HUES6 (cell line): ENCODE measurements at regions not wholly inside any gene's neighbourhood (a gene's known extent, or its start where the extent isn't known, plus 50 kb on each side); places are given as distances from the start of the nearest gene placed in this dataset.

ENCODE experiments used
- H3K27ac ChIP-seq: 2 replicates; pipeline ENCODE4 v1.7.0; 2013; ENCODE audit warnings: low read depth, mild to moderate bottlenecking, low read length, inconsistent platforms
- H3K27me3 ChIP-seq: 2 replicates; pipeline ENCODE4 v1.6.1; 2013; ENCODE audit warnings: low read length; ENCODE audit not compliant: control insufficient read depth, insufficient read depth
- H3K36me3 ChIP-seq: 2 replicates; pipeline ENCODE4 v1.6.1; 2013; ENCODE audit warnings: low read length; ENCODE audit not compliant: control insufficient read depth, insufficient read depth
- H3K4me1 ChIP-seq: 2 replicates; pipeline ENCODE4 v1.6.1; 2013; ENCODE audit warnings: low read length; ENCODE audit not compliant: control insufficient read depth, insufficient read depth
- H3K4me3 ChIP-seq: 2 replicates; pipeline ENCODE4 v1.5.1; 2013; ENCODE audit warnings: low read depth, low read length
- H3K9ac ChIP-seq: one replicate; pipeline ENCODE4 v1.6.1; 2013; ENCODE audit warnings: mild to moderate bottlenecking, low read length
- H3K9me3 ChIP-seq: 2 replicates; pipeline ENCODE4 v1.6.1; 2013; ENCODE audit warnings: low read depth, low read length; ENCODE audit not compliant: control insufficient read depth, insufficient read depth

GRCh38 chr4:186891859-186892486, 168.3 kb upstream of the FAT1 start:
- Histone ChIP-seq H3K4me1 (peaks cover 5% of the 10 kb centered on the region), H3K9me3 (peaks cover 4% of the 10 kb centered on the region; the same call in 1 of the 2 replicates), H3K4me3 (no peak overlapping the region), H3K27ac (no peak overlapping the region), H3K36me3 (no peaks in the 10 kb centered on the region), H3K27me3 (no peaks in the 10 kb centered on the region), H3K9ac (no peak overlapping the region)

GRCh38 chr4:186898367-186898766, 174.7 kb upstream of the FAT1 start:
- Histone ChIP-seq H3K36me3 (no peaks in the 10 kb centered on the region), H3K27me3 (no peaks in the 10 kb centered on the region), H3K4me1 (no peaks in the 10 kb centered on the region)

GRCh38 chr4:186900232-186900900, 176.7 kb upstream of the FAT1 start:
- Histone ChIP-seq H3K4me1 (no peaks in the 10 kb centered on the region), H3K27ac (no peak overlapping the region), H3K27me3 (no peaks in the 10 kb centered on the region), H3K9ac (no peak overlapping the region), H3K9me3 (no peaks in the 10 kb centered on the region), H3K36me3 (no peaks in the 10 kb centered on the region), H3K4me3 (no peak overlapping the region)

More at GRCh38 chr4:186898367-186898766, 174.7 kb upstream of the FAT1 start:
- Histone ChIP-seq H3K27ac (no peak overlapping the region), H3K9me3 (no peaks in the 10 kb centered on the region), H3K9ac (no peak overlapping the region), H3K4me3 (no peak overlapping the region)

- Histone ChIP-seq H3K9me3 (no peaks in the 10 kb centered on the region), H3K9ac (no peak overlapping the region), H3K36me3 (no peaks in the 10 kb centered on the region), H3K4me1 (no peaks in the 10 kb centered on the region), H3K4me3 (no peak overlapping the region), H3K27me3 (no peaks in the 10 kb centered on the region), H3K27ac (no peak overlapping the region)
These were observed 177.3 kb upstream of the FAT1 start for GRCh38 chr4:186900984-186901383.

- Histone ChIP-seq H3K4me1 (no peaks in the 10 kb centered on the region), H3K27ac (no peak overlapping the region), H3K9me3 (no peaks in the 10 kb centered on the region), H3K9ac (no peak overlapping the region), H3K36me3 (no peaks in the 10 kb centered on the region), H3K27me3 (no peaks in the 10 kb centered on the region), H3K4me3 (no peak overlapping the region)
These were observed 178.2 kb upstream of the FAT1 start for GRCh38 chr4:186901850-186902249.

GRCh38 chr4:186902361-186902760, 178.7 kb upstream of the FAT1 start:
- Histone ChIP-seq H3K9me3 (no peaks in the 10 kb centered on the region), H3K27me3 (no peaks in the 10 kb centered on the region), H3K36me3 (no peaks in the 10 kb centered on the region), H3K4me1 (no peaks in the 10 kb centered on the region), H3K4me3 (no peak overlapping the region), H3K9ac (no peak overlapping the region), H3K27ac (no peak overlapping the region)

- H3K27me3 ChIP-seq, result no peaks in the 10 kb centered on the region
- H3K4me1 ChIP-seq, result no peaks in the 10 kb centered on the region
- no peak overlapping the region for H3K27ac ChIP-seq
- no peak overlapping the region for H3K4me3 ChIP-seq
- H3K9ac ChIP-seq, result no peak overlapping the region
- H3K36me3 ChIP-seq, result no peaks in the 10 kb centered on the region
- no peaks in the 10 kb centered on the region for H3K9me3 ChIP-seq
These were observed 180.4 kb upstream of the FAT1 start for GRCh38 chr4:186904101-186904500.

GRCh38 chr4:186906722-186907121, 183.1 kb upstream of the FAT1 start:
- Histone ChIP-seq H3K36me3 (no peaks in the 10 kb centered on the region), H3K27me3 (no peaks in the 10 kb centered on the region), H3K4me3 (no peak overlapping the region), H3K9ac (no peak overlapping the region), H3K9me3 (no peaks in the 10 kb centered on the region), H3K4me1 (no peaks in the 10 kb centered on the region), H3K27ac (no peak overlapping the region)

GRCh38 chr4:186910385-186910784, 186.7 kb upstream of the FAT1 start:
- Histone ChIP-seq H3K27me3 (no peaks in the 10 kb centered on the region), H3K36me3 (no peaks in the 10 kb centered on the region), H3K4me1 (peaks cover 3% of the 10 kb centered on the region), H3K9me3 (no peaks in the 10 kb centered on the region), H3K9ac (no peak overlapping the region), H3K27ac (no peak overlapping the region), H3K4me3 (no peak overlapping the region)

- Histone ChIP-seq H3K27me3 (no peaks in the 10 kb centered on the region), H3K4me1 (peaks cover 3% of the 10 kb centered on the region), H3K4me3 (no peak overlapping the region), H3K9me3 (no peaks in the 10 kb centered on the region), H3K36me3 (no peaks in the 10 kb centered on the region), H3K27ac (no peak overlapping the region), H3K9ac (no peak overlapping the region)
These were observed 188.9 kb upstream of the FAT1 start for GRCh38 chr4:186912606-186913005.

GRCh38 chr4:186915816-186916215, 192.2 kb upstream of the FAT1 start:
- Histone ChIP-seq H3K4me3 (no peak overlapping the region), H3K27me3 (no peaks in the 10 kb centered on the region)

More at GRCh38 chr4:186915816-186916215, 192.2 kb upstream of the FAT1 start:
- H3K4me1 ChIP-seq, result peaks cover 3% of the 10 kb centered on the region
- no peaks in the 10 kb centered on the region for H3K9me3 ChIP-seq
- no peak overlapping the region for H3K9ac ChIP-seq
- no peak overlapping the region for H3K27ac ChIP-seq
- no peaks in the 10 kb centered on the region for H3K36me3 ChIP-seq
